Tibial artery (tissue), 4 donors: ENCODE measurements at regions not wholly inside any gene's neighbourhood (a gene's known extent, or its start where the extent isn't known, plus 50 kb on each side); places are given as distances from the start of the nearest gene placed in this dataset.
A peak's percentile ranks its signal among the peaks of the same experiment; 100 is the strongest.

Experiments used
- DNase-seq, 2 donors: peaks; one replicate each; pipeline ENCODE4 v3.0.0-alpha.2; 2019
- H3K27ac ChIP-seq, 2 donors: fragments of 200-600 bp; sonication (generic) in 1 of 2; 1 replicate in 1 of 2; 2 replicates in 1 of 2; pipeline ENCODE4 v1.5.1; 2018 to 2019; ENCODE audit warnings: mild to moderate bottlenecking in 1 of 2
- H3K27me3 ChIP-seq, 2 donors: fragments of 200-600 bp; sonication (generic) in 1 of 2; one replicate each; pipeline versions ENCODE4 v1.5.1 to v1.6.0; 2016 to 2019
- H3K36me3 ChIP-seq, 3 donors: fragments of 200-600 bp; sonication (generic) in 2 of 3; one replicate each; pipeline ENCODE4 v1.5.1; 2016 to 2019; ENCODE audit warnings: mild to moderate bottlenecking in 2 of 3
- H3K4me1 ChIP-seq, 4 donors: fragments of 200-600 bp; sonication (generic) in 2 of 4; 1 replicate in 3 of 4; 2 replicates in 1 of 4; pipeline ENCODE4 v1.5.1; 2016 to 2019
- H3K4me3 ChIP-seq, 2 donors: fragments of 200-600 bp; sonication (generic) in 1 of 2; 1 replicate in 1 of 2; 2 replicates in 1 of 2; pipeline ENCODE4 v1.5.1; 2018 to 2019; ENCODE audit warnings: mild to moderate bottlenecking in 2 of 2
- H3K9me3 ChIP-seq, 3 donors: fragments of 200-600 bp; sonication (generic) in 1 of 3; one replicate each; pipeline ENCODE4 v1.5.1; 2016 to 2019
- CTCF ChIP-seq, 2 experiments: fragments of 200-600 bp in 1 of 2; fragments of 450-650 bp in 1 of 2; IDR thresholded peaks; one replicate each; pipeline ENCODE4 v1.5.1; 2017 to 2019; ENCODE audit warnings: antibody characterized with exemption in 2 of 2, mild to moderate bottlenecking in 1 of 2, moderate library complexity in 1 of 2
- intact Hi-C: fragments of 100-400 bp; cut with DNase I; formaldehyde crosslinking; loops from one replicate; pipeline ENCODE4 v1.15.0; 2023; ENCODE audit warnings: low total_unique reads

- Histone ChIP-seq H3K4me1 (peaks cover 0 to 4% (median under 1%) of the 10 kb centered on the region in 4 donors), H3K27ac (no peak overlapping the region), H3K36me3 (no peaks in the 10 kb centered on the region), H3K9me3 (no peaks in the 10 kb centered on the region), H3K4me3 (no peak overlapping the region), H3K27me3 (no peaks in the 10 kb centered on the region)
- DNase-seq, result no peak
- no peak for TF ChIP-seq CTCF (IDR thresholded peaks at IDR 0.05)
- intact Hi-C loops, result no loop called here
These were observed 465.7 kb upstream of the MGAT4C start for GRCh38 chr12:86721713-86722397.

- Histone ChIP-seq H3K4me1 (no peaks in the 10 kb centered on the region), H3K4me3 (no peak overlapping the region), H3K9me3 (no peaks in the 10 kb centered on the region), H3K27me3 (no peaks in the 10 kb centered on the region), H3K36me3 (no peaks in the 10 kb centered on the region), H3K27ac (no peak overlapping the region)
- TF ChIP-seq CTCF (IDR thresholded peaks at IDR 0.05), result no peak
- DNase-seq, result no peak
- intact Hi-C loops, result no loop called here
These were observed 463.2 kb upstream of the MGAT4C start for GRCh38 chr12:86719381-86719780.

- Histone ChIP-seq H3K27me3 (no peaks in the 10 kb centered on the region), H3K4me1 (peaks cover 0 to 16% (median 0%) of the 10 kb centered on the region in 4 donors), H3K9me3 (no peaks in the 10 kb centered on the region), H3K36me3 (no peaks in the 10 kb centered on the region), H3K27ac (no peak overlapping the region), H3K4me3 (no peak overlapping the region)
- DNase-seq, result no peak
- TF ChIP-seq CTCF (IDR thresholded peaks at IDR 0.05), result no peak
- intact Hi-C loops, result no loop called here
These were observed 456.9 kb upstream of the MGAT4C start for GRCh38 chr12:86713121-86713520.

- no peak for DNase-seq
- no peaks in the 10 kb centered on the region for H3K36me3 ChIP-seq
These were observed 456.2 kb upstream of the MGAT4C start for GRCh38 chr12:86712425-86712843.

GRCh38 chr12:86711731-86712130 lies 455.5 kb upstream of the MGAT4C start:
- no peak for TF ChIP-seq CTCF (IDR thresholded peaks at IDR 0.05)
- intact Hi-C loops, result no loop called here
- H3K36me3 ChIP-seq, result no peaks in the 10 kb centered on the region

More at GRCh38 chr12:86712425-86712843, 456.2 kb upstream of the MGAT4C start:
- H3K4me3 ChIP-seq, result no peak overlapping the region
- H3K27me3 ChIP-seq, result no peaks in the 10 kb centered on the region
- no peak for TF ChIP-seq CTCF (IDR thresholded peaks at IDR 0.05)
- H3K27ac ChIP-seq, result peak overlapping the region in 1 of 2 donors; percentile 14
- peaks cover 0 to 16% (median 0%) of the 10 kb centered on the region in 4 donors for H3K4me1 ChIP-seq
- intact Hi-C loops, result no loop called here
- H3K9me3 ChIP-seq, result no peaks in the 10 kb centered on the region

More at GRCh38 chr12:86711731-86712130, 455.5 kb upstream of the MGAT4C start:
- H3K27ac ChIP-seq, result no peak overlapping the region
- H3K27me3 ChIP-seq, result no peaks in the 10 kb centered on the region
- peaks cover 0 to 16% (median 0%) of the 10 kb centered on the region in 4 donors for H3K4me1 ChIP-seq
- no peak overlapping the region for H3K4me3 ChIP-seq
- no peak for DNase-seq
- no peaks in the 10 kb centered on the region for H3K9me3 ChIP-seq
